Esophagus squamous epithelium (tissue), 5 donors: ENCODE measurements at regions not wholly inside any gene's neighbourhood (a gene's known extent, or its start where the extent isn't known, plus 50 kb on each side); places are given as distances from the start of the nearest gene placed in this dataset.

ENCODE experiments used
- DNase-seq: peaks from one replicate; lab custom pipeline; 2025; lab: John Stamatoyannopoulos, UW
- H3K27ac ChIP-seq, 4 donors: fragments of 200-600 bp; sonication (generic); one replicate each; pipeline ENCODE4 v1.5.1; 2016 to 2019; ENCODE audit warnings: mild to moderate bottlenecking in 1 of 4
- H3K27me3 ChIP-seq, 4 donors: fragments of 200-600 bp; sonication (generic); 1 replicate in 3 of 4; 2 replicates in 1 of 4; pipeline versions ENCODE4 v1.5.1 to v1.6.0; 2017 to 2021; ENCODE audit warnings: antibody characterized with exemption in 1 of 4
- H3K36me3 ChIP-seq, 3 donors: fragments of 200-600 bp; sonication (generic); one replicate each; pipeline ENCODE4 v1.5.1; 2016 to 2019
- H3K4me1 ChIP-seq, 3 donors: fragments of 200-600 bp; sonication (generic); one replicate each; pipeline ENCODE4 v1.5.1; 2017 to 2019
- H3K4me3 ChIP-seq, 4 donors: fragments of 200-600 bp; sonication (generic); 1 replicate in 3 of 4; 2 replicates in 1 of 4; pipeline ENCODE4 v1.5.1; 2016 to 2019; ENCODE audit warnings: mild to moderate bottlenecking in 2 of 4, moderate library complexity in 1 of 4
- H3K9me3 ChIP-seq, 3 donors: fragments of 200-600 bp; sonication (generic); one replicate each; pipeline ENCODE4 v1.5.1; 2016 to 2019
- CTCF ChIP-seq, 6 experiments: fragments of 450-650 bp in 4 of 6; fragments of 200-600 bp in 2 of 6; sonication (generic) in 2 of 6; IDR thresholded peaks; one replicate each; pipeline ENCODE4 v1.5.1; 2016 to 2019; ENCODE audit warnings: antibody characterized with exemption in 6 of 6, mild to moderate bottlenecking in 4 of 6, moderate library complexity in 4 of 6
- POLR2A ChIP-seq, 4 donors: fragments of 450-650 bp; IDR thresholded peaks; one replicate each; pipeline ENCODE4 v1.6.1; 2017; ENCODE audit warnings: antibody characterized with exemption in 4 of 4, mild to moderate bottlenecking in 4 of 4, moderate library complexity in 3 of 4
- WGBS, 2 donors: methylation state at CpG; one replicate each; pipeline ENCODE4 v1.1.5; 2018; 5-methylcytosine and 5-hydroxymethylcytosine counted together
- intact Hi-C: fragments of 100-400 bp; cut with DNase I; formaldehyde crosslinking; loops from one replicate; pipeline ENCODE4 v1.15.0; 2022
- donor health status: DM: yes; HTN: yes; CAD: no.

GRCh38 chr6:92714346-92714745 is 705.0 kb downstream of the EPHA7 start:
- DNase-seq, result no peak
- no peak for TF ChIP-seq POLR2A (IDR thresholded peaks at IDR 0.05)
- no peak for TF ChIP-seq CTCF (IDR thresholded peaks at IDR 0.05)
- no peak overlapping the region for H3K27ac ChIP-seq
- no peaks in the 10 kb centered on the region for H3K4me1 ChIP-seq
- intact Hi-C loops, result no loop called here
- H3K36me3 ChIP-seq, result no peaks in the 10 kb centered on the region
- H3K4me3 ChIP-seq, result no peak overlapping the region
- H3K27me3 ChIP-seq, result no peaks in the 10 kb centered on the region
- no peaks in the 10 kb centered on the region for H3K9me3 ChIP-seq

GRCh38 chr6:92710048-92710447 is 709.3 kb downstream of the EPHA7 start:
- intact Hi-C loops, result no loop called here
- H3K27me3 ChIP-seq, result no peaks in the 10 kb centered on the region
- no peak overlapping the region for H3K4me3 ChIP-seq
- no peak for DNase-seq
- 54 to 66% methylated on average over 3 of the region's 3 CpGs for WGBS, 2 donors
- no peaks in the 10 kb centered on the region for H3K4me1 ChIP-seq
- TF ChIP-seq POLR2A (IDR thresholded peaks at IDR 0.05) (no peak), CTCF (IDR thresholded peaks at IDR 0.05) (no peak)
- H3K36me3 ChIP-seq, result no peaks in the 10 kb centered on the region
- no peaks in the 10 kb centered on the region for H3K9me3 ChIP-seq
- no peak overlapping the region for H3K27ac ChIP-seq

DNA sequence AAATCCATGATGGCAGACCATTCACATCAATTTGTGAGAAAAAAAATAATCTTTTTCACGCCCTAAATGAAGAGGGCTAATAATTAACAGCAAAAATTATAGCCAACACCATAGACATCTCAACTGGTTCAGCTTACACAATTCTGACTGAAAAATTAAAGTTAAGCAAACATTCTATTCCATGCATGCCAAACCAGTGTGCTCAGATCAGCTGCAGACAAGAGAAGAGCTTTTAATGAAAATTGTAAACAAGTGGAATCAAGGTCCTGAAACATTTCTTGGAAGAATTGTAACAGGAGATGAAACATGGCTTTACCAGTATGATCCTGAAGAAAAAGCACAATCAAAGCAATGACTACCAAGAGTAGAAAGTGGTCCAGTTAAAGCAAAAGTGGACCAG is 710.4 kb downstream of the EPHA7 start:
- no peak for TF ChIP-seq CTCF (IDR thresholded peaks at IDR 0.05)
- TF ChIP-seq POLR2A (IDR thresholded peaks at IDR 0.05), result no peak
- Histone ChIP-seq H3K36me3 (no peaks in the 10 kb centered on the region), H3K9me3 (no peaks in the 10 kb centered on the region), H3K4me1 (no peaks in the 10 kb centered on the region), H3K4me3 (no peak overlapping the region), H3K27ac (no peak overlapping the region), H3K27me3 (no peaks in the 10 kb centered on the region)
- 26 to 64% methylated on average over 1 of the region's 1 CpG for WGBS, 2 donors
- no peak for DNase-seq
- intact Hi-C loops, result no loop called here

GRCh38 chr6:92708270-92708669 is 711.1 kb downstream of the EPHA7 start:
- intact Hi-C loops, result no loop called here
- H3K36me3 ChIP-seq, result no peaks in the 10 kb centered on the region

GRCh38 chr6:92706976-92707375 is 712.4 kb downstream of the EPHA7 start:
- DNase-seq, result no peak
- TF ChIP-seq CTCF (IDR thresholded peaks at IDR 0.05) (no peak), POLR2A (IDR thresholded peaks at IDR 0.05) (no peak)
- intact Hi-C loops, result no loop called here
- Histone ChIP-seq H3K9me3 (no peaks in the 10 kb centered on the region), H3K36me3 (no peaks in the 10 kb centered on the region), H3K4me1 (no peaks in the 10 kb centered on the region), H3K27ac (no peak overlapping the region), H3K27me3 (no peaks in the 10 kb centered on the region), H3K4me3 (no peak overlapping the region)

More at GRCh38 chr6:92708270-92708669, 711.1 kb downstream of the EPHA7 start:
- WGBS, 2 donors, result 57 to 65% methylated on average over 1 of the region's 1 CpG
- H3K9me3 ChIP-seq, result no peaks in the 10 kb centered on the region
- no peak overlapping the region for H3K4me3 ChIP-seq
- no peak for DNase-seq
- H3K27ac ChIP-seq, result no peak overlapping the region
- no peaks in the 10 kb centered on the region for H3K4me1 ChIP-seq
- TF ChIP-seq POLR2A (IDR thresholded peaks at IDR 0.05) (no peak), CTCF (IDR thresholded peaks at IDR 0.05) (no peak)
- no peaks in the 10 kb centered on the region for H3K27me3 ChIP-seq
